K562 (cell line): ENCODE measurements at regions not wholly inside any gene's neighbourhood (a gene's known extent, or its start where the extent isn't known, plus 50 kb on each side); places are given as distances from the start of the nearest gene placed in this dataset.

ENCODE experiments used
- ATAC-seq: fragments of 200-7000 bp; cut with Tn5 transposase; 3 replicates; pipeline ENCODE4 v1.9.1; 2020; ENCODE audit warnings: moderate library complexity
- BruUV-seq: library from RNA; stranded (reverse); fragments of 400-500 nt; replicated peaks from 2 replicates; lab custom pipeline; 2021; lab: Mats Ljungman, UMichigan
- CTCF ChIA-PET: fragments of 300-600 bp; formaldehyde crosslinking; extraction: SDS; loops from one replicate; lab custom pipeline; 2021; ENCODE audit warnings: low intra/inter-chr PET ratio; lab: Yijun Ruan, JAX
- POLR2A ChIA-PET: fragments of 300-600, 350-650 bp; sonication (Branson Sonifier 250); formaldehyde crosslinking; extraction: SDS; loops from one replicate; lab custom pipeline; 2021; ENCODE audit warnings: antibody characterized with exemption, inconsistent platforms; lab: Yijun Ruan, JAX
- DNase-seq, 4 experiments: peaks; one replicate each; pipeline versions ENCODE4 v3.0.0 to v3.0.0-alpha.2; 2011 to 2018; ENCODE audit warnings: low spot score in 3 of 4, mixed read lengths in 3 of 4; ENCODE audit errors: extremely low read depth in 1 of 4
- FAIRE-seq: peaks from 2 replicates; lab custom pipeline; 2011; peaks lifted over from hg19 to GRCh38; lab: Jason Lieb, UNC
- H2AFZ ChIP-seq: 2 replicates; pipeline ENCODE4 v1.6.0; 2011; ENCODE audit warnings: low read depth, low read length, control low read depth, inconsistent platforms
- H3K27ac ChIP-seq: fragments of 200-600 bp; 3 replicates; pipeline ENCODE4 v1.8.0; 2011; ENCODE audit warnings: low read depth, mild to moderate bottlenecking, control low read depth, inconsistent platforms, low read length, moderate library complexity, mixed read lengths; ENCODE audit errors: extremely low read depth
- H3K27me3 ChIP-seq, 2 experiments: fragments of 300-600 bp in 1 of 2; 2 replicates in 1 of 2; 3 replicates in 1 of 2; pipeline versions ENCODE4 v1.6.0 to v1.8.0; 2011; ENCODE audit warnings: inconsistent platforms in 2 of 2, low read length in 2 of 2, mild to moderate bottlenecking in 1 of 2, mixed read lengths in 1 of 2, moderate library complexity in 1 of 2; ENCODE audit not compliant: control insufficient read depth in 2 of 2, insufficient read depth in 2 of 2
- H3K36me3 ChIP-seq: fragments of 300-600 bp; 3 replicates; pipeline ENCODE4 v1.8.0; 2011; ENCODE audit warnings: mild to moderate bottlenecking, low read length, inconsistent platforms; ENCODE audit not compliant: control insufficient read depth, insufficient read depth
- H3K4me1 ChIP-seq, 2 experiments: fragments of 200-600 bp in 1 of 2; replicated peaks in 1 of 2; 2 replicates in 1 of 2; 3 replicates in 1 of 2; pipeline versions ENCODE4 v1.5.1 to v1.8.0; 2011; ENCODE audit warnings: inconsistent platforms in 2 of 2, low read length in 2 of 2, mild to moderate bottlenecking in 1 of 2, mixed read lengths in 1 of 2, moderate library complexity in 1 of 2; ENCODE audit not compliant: control insufficient read depth in 2 of 2, insufficient read depth in 2 of 2
- H3K4me2 ChIP-seq: 2 replicates; pipeline ENCODE4 v1.6.1; 2011; ENCODE audit warnings: low read length, control low read depth, inconsistent platforms, mixed read lengths; ENCODE audit not compliant: insufficient read depth
- H3K4me3 ChIP-seq: fragments of 200-600 bp; sonication (generic), shearing (Covaris generic); 2 replicates; pipeline ENCODE4 v1.5.1; 2016; ENCODE audit warnings: control low read depth, inconsistent platforms
- H3K79me2 ChIP-seq: fragments of 200-600 bp; 3 replicates; pipeline ENCODE4 v1.8.0; 2011; ENCODE audit warnings: low read length, inconsistent platforms; ENCODE audit not compliant: control insufficient read depth, insufficient read depth
- H3K9ac ChIP-seq, 2 experiments: 2 replicates each; pipeline versions ENCODE4 v1.6.0 to v1.6.1; 2011; ENCODE audit warnings: low read depth in 2 of 2, low read length in 2 of 2, control low read depth in 1 of 2, inconsistent platforms in 1 of 2, mild to moderate bottlenecking in 1 of 2, mixed read lengths in 1 of 2; ENCODE audit not compliant: insufficient read depth in 1 of 2
- H3K9me1 ChIP-seq: one replicate; pipeline ENCODE4 v1.6.0; 2011; ENCODE audit warnings: inconsistent platforms, mild to moderate bottlenecking, low read length, moderate library complexity; ENCODE audit not compliant: control insufficient read depth, insufficient read depth
- H3K9me3 ChIP-seq: replicated peaks from 2 replicates; pipeline ENCODE4 v1.5.1; 2011; ENCODE audit warnings: low read depth, low read length, inconsistent platforms; ENCODE audit not compliant: control insufficient read depth, insufficient read depth
- H4K20me1 ChIP-seq: replicated peaks from 2 replicates; pipeline ENCODE4 v1.6.1; 2011; ENCODE audit warnings: low read length, inconsistent platforms, mixed read lengths; ENCODE audit not compliant: control insufficient read depth, insufficient read depth
- BRD4 ChIP-seq: fragments of 200-600 bp; sonication (generic); IDR thresholded peaks from 2 replicates; pipeline ENCODE4 v1.6.1; 2017; ENCODE audit warnings: inconsistent platforms
- ESRRA ChIP-seq: fragments of 450-650 bp; IDR thresholded peaks from 2 replicates; pipeline ENCODE4 v1.6.1; 2014; ENCODE audit warnings: low read depth, mild to moderate bottlenecking, moderate library complexity, borderline replicate concordance
- FOXO4 ChIP-seq: fragments of 450-650 bp; formaldehyde crosslinking; IDR thresholded peaks from 2 replicates; pipeline ENCODE4 v1.4.0; 2020; ENCODE audit warnings: mild to moderate bottlenecking, moderate library complexity
- HNRNPL ChIP-seq: fragments of 200-400 bp; formaldehyde crosslinking; IDR thresholded peaks from 2 replicates; pipeline ENCODE4 v1.6.1; 2017; ENCODE audit warnings: low read depth, mild to moderate bottlenecking, low read length
- NFATC3 ChIP-seq: fragments of 450-650 bp; IDR thresholded peaks from 2 replicates; pipeline ENCODE4 v1.6.1; 2017; ENCODE audit warnings: mild to moderate bottlenecking
- PCBP1 ChIP-seq: fragments of 200-400 bp; formaldehyde crosslinking; IDR thresholded peaks from 2 replicates; pipeline ENCODE4 v1.6.1; 2018; ENCODE audit warnings: mild to moderate bottlenecking, low read depth, low read length; ENCODE audit not compliant: poor library complexity, severe bottlenecking
- PHF21A ChIP-seq: fragments of 450-650 bp; IDR thresholded peaks from 2 replicates; pipeline ENCODE4 v1.6.1; 2017; ENCODE audit warnings: low read depth, borderline replicate concordance
- PHF8 ChIP-seq: fragments of 200-600 bp; sonication (generic); IDR thresholded peaks from 2 replicates; pipeline ENCODE4 v1.6.1; 2012; ENCODE audit warnings: mixed run types, mild to moderate bottlenecking, inconsistent platforms, low read length, moderate library complexity, borderline replicate concordance
- RHOXF2B ChIP-seq: fragments of 250-450 bp; sonication (Bioruptor Pico); conservative IDR thresholded peaks from 2 replicates; pipeline ENCODE4 v1.5.1; 2021
- TAL1 ChIP-seq: fragments of 450-650 bp; IDR thresholded peaks from 2 replicates; pipeline ENCODE4 v1.6.1; 2016; ENCODE audit warnings: mild to moderate bottlenecking
- USF2 ChIP-seq: sonication (generic); formaldehyde crosslinking; IDR thresholded peaks from 2 replicates; pipeline ENCODE4 v1.5.0; 2020; ENCODE audit warnings: missing genetic modification reagents
- ZBTB43 ChIP-seq: sonication (generic); formaldehyde crosslinking; IDR thresholded peaks from 2 replicates; pipeline ENCODE4 v1.8.0; 2023; ENCODE audit warnings: mild to moderate bottlenecking, missing genetic modification reagents
- ZKSCAN3 ChIP-seq: fragments of 250-450 bp; sonication (Bioruptor Pico); IDR thresholded peaks from 2 replicates; pipeline ENCODE4 v1.4.0; 2020
- ZNF707 ChIP-seq: fragments of 250-450 bp; sonication (Bioruptor Pico); conservative IDR thresholded peaks from 2 replicates; pipeline ENCODE4 v1.8.0; 2022; ENCODE audit warnings: inconsistent platforms, mild to moderate bottlenecking, moderate library complexity
- WGBS: fragments of 100-300 bp; shearing (Covaris generic); methylation state at CpG from one replicate; pipeline ENCODE4 v1.1.6; 2016; ENCODE audit warnings: low coverage, mixed read lengths; ENCODE audit not compliant: insufficient coverage; ENCODE audit errors: missing lambda C conversion rate; 5-methylcytosine and 5-hydroxymethylcytosine counted together
- in situ Hi-C: fragments of 300-500 bp; cut with MboI; formaldehyde crosslinking; loops from 4 replicates; pipeline ENCODE4 v1.15.0; 2018; ENCODE audit warnings: inconsistent platforms, mixed read lengths
- intact Hi-C: fragments of 100-400 bp; cut with micrococcal nuclease; formaldehyde crosslinking; loops from 2 replicates; pipeline ENCODE4 v1.14.2; 2022

GRCh38 chr4:104989371-104989770, 157.3 kb upstream of the TET2 start:
- 2% methylated on average over 4 of the region's 4 CpGs for WGBS
- TF ChIP-seq USF2 (CRISPR knock-in tag) (no peak), PHF8 (no peak), RHOXF2B (CRISPR knock-in tag) (no peak), HNRNPL (no peak)
- Histone ChIP-seq H3K9ac (no peak overlapping the region), H3K27me3 (no peaks in the 10 kb centered on the region), H3K4me1 (no peaks in the 10 kb centered on the region), H3K4me3 (no peak overlapping the region), H2AFZ (no peak overlapping the region), H3K36me3 (no peaks in the 10 kb centered on the region), H4K20me1 (no peaks in the 10 kb centered on the region), H3K27ac (no peak overlapping the region), H3K9me1 (no peaks in the 10 kb centered on the region), H3K4me2 (no peak overlapping the region), H3K9me3 (no peaks in the 10 kb centered on the region), H3K79me2 (no peaks in the 10 kb centered on the region)
- ATAC-seq = no peak
- no peak for DNase-seq
- in situ Hi-C loops = no loop called here
- ChIA-PET POLR2A (no interaction called here), CTCF (no interaction called here)
- intact Hi-C loops = no loop called here
- no peak for FAIRE-seq
- BruUV-seq = no TSS peak

- H3K4me1 ChIP-seq = no peaks in the 10 kb centered on the region
- under 1% methylated on average over 6 of the region's 6 CpGs for WGBS
- DNase-seq (no peak), ATAC-seq (no peak), FAIRE-seq (no peak)
- in situ Hi-C loops = no loop called here
- ChIA-PET POLR2A (no interaction called here), CTCF (no interaction called here)
- H2AFZ ChIP-seq = no peak overlapping the region
- H3K36me3 ChIP-seq = no peaks in the 10 kb centered on the region
- H3K9ac ChIP-seq = no peak overlapping the region
- no peaks in the 10 kb centered on the region for H4K20me1 ChIP-seq
- H3K9me3 ChIP-seq = no peaks in the 10 kb centered on the region
- H3K27me3 ChIP-seq = no peaks in the 10 kb centered on the region
- no TSS peak for BruUV-seq
- no peaks in the 10 kb centered on the region for H3K79me2 ChIP-seq
- H3K4me3 ChIP-seq = no peak overlapping the region
- no peak overlapping the region for H3K27ac ChIP-seq
- intact Hi-C loops = no loop called here
- no peak overlapping the region for H3K4me2 ChIP-seq
- H3K9me1 ChIP-seq = no peaks in the 10 kb centered on the region
- TF ChIP-seq ZBTB43 (CRISPR knock-in tag) (no peak), ZKSCAN3 (no peak), NFATC3 (no peak), PHF21A (no peak), PCBP1 (no peak), USF2 (CRISPR knock-in tag) (no peak), TAL1 (no peak), ZNF707 (CRISPR knock-in tag) (no peak), ESRRA (no peak), BRD4 (no peak), FOXO4 (no peak)
Measured at GRCh38 chr4:105002278-105002677, 144.4 kb upstream of the TET2 start.
